NCI-H82 (cell line): ENCODE measurements at regions not wholly inside any gene's neighbourhood (a gene's known extent, or its start where the extent isn't known, plus 50 kb on each side); places are given as distances from the start of the nearest gene placed in this dataset.

Source experiments
- DNase-seq: peaks from one replicate; lab custom pipeline; 2025; lab: John Stamatoyannopoulos, UW

DNA sequence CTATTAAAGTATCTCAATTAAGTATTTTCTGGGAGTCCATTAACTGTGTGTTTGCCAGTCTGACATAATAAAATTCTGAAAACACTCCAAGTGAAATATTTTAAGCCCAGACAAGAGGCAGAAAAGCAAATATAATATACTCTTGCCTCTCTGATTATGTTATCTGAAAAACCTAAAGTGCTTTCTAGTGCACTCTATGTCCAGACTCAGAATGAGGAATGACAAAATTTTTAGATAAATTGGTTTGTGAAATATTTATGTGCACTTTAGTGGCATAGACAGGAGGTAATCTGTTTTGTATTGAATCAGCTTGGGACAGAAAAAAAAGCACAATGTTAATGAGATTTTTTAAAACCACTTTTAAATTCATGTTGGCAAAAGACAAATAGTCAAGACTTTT lies 508.2 kb upstream of the SUCLG2 start:
- DNase-seq: no peak

DNA sequence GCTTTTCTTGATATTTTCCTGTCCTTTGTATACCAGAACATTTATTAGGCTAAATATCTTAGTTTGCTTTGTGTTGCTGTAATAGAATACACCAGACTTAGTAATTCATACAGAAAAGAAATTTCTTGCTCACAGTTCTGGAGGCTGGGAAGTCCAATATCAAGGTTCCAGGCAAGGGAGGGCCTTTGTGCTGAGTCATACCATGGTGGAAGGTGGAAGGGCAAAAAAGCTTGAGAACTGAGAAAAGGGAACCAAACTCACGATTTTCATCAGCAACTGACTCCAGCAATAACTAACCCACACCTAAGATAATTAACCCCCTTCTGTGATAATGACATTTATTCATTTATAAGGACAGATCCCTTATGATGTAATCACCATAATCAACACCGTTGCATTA lies 496.9 kb upstream of the SUCLG2 start:
- DNase-seq: no peak

DNA sequence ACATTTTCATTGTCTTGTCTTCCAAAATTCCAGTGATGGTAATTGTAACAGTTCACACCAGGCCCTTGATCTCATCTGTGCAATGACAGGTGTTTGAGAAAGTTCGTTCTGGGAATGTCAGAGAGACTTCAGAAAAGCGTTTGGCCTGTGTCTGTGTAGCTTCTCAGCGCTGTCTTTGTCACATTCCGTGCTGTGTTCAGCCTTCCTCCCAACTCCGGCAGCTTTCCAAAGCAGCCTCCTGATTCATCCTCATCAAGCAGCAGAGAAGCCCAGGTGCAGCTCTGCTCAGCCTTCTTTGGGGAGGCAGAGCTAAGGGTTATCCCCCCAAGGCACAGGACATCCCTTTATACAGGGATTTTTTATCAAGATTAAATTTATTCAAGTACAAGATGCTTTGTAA lies 494.0 kb upstream of the SUCLG2 start:
- DNase-seq: no peak

DNA sequence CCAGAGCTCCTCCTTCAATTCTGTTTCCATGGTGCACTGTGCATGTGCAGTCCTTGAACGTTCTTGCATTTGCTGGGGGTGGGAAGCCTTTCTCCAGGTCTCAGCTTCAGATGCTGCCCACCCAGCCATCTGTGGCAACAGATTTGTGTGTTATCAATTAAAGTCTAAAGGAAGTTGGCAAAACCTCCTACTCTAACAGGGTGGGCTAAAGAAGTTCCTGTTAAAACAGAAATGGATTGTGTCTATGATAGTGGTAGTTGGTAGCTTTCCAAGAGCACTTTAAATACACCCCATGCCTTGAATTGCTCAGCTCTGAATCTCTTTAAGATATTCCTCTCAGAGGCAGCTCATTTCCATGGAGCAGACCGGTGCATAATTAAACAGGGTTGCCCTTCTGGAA lies 488.0 kb upstream of the SUCLG2 start:
- no peak for DNase-seq

DNA sequence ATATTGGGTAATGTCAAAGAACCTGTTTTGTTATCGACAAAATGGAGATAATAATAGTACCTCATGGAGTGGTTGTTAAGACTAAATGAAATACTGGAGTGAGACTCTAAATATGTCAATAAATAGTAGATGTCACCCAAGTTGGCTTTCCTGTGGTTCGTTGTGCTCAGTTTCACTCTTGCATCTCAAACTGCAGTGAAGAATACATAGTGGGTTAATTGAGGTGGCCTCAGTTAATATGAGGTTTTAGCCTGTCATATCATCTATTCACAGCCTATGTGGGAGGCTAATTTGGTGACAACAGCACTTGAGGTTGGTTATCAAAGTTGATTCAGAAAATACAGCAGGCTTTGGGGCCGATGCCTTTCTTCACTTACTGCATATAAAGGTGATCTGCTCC lies 485.5 kb upstream of the SUCLG2 start:
- DNase-seq: no peak

DNA sequence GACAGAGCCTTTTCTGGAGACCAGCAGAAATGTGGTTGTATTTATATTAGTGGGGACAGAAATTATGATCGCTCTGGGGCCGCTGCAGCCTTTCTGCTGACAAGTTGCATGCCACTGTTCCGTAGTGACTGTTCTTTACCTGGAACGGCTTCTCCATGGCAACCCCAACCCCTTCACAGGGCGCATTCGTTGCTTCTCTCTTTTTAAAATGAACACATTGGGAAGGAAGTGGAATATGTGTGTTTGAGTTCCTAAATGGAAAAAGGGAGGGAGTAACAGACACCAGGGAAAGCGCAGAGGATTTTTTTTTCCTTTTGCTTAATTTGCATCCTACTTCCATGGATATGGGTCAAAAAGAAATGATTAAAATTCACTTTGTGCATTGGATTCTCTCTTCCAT lies 482.0 kb upstream of the SUCLG2 start:
- DNase-seq: no peak

DNA sequence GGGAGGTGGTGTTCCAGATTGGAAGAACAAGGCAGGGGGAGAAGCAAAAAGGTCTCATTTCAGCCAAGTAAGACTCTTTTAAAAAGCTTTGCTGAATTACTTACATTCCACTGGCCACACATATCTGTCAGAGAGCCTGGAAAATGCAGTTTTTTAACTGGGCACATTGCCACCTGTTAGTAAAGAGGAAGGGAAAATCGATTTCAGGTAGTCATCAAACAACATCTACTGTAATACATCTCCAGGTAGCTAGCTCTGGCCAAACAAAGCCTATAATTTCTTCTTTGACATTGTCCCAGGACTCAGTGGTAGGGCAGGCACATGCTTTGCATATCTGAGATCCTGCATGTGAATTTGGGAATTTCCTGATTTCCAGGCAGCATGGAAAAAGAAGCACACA lies 480.7 kb upstream of the SUCLG2 start:
- DNase-seq: no peak

DNA sequence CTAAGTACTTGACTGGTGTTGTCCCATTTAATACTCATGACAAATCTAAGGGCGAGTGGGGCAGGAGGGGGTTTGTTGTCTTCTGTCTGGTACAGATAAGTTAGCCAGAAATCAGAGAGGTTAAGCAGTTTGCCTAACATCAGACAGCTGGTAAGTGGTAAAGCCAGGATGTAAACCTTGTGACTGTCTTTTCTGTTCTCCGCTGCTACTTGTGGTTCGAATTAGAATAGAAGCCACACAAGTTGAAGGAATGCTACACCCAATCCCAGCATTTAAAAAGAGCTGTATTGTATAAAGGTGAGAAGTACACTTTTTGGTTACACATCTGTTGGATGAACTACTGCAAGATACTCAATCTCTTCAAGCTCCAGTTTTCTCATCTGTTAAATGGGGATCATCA lies 474.7 kb upstream of the SUCLG2 start:
- no peak for DNase-seq

DNA sequence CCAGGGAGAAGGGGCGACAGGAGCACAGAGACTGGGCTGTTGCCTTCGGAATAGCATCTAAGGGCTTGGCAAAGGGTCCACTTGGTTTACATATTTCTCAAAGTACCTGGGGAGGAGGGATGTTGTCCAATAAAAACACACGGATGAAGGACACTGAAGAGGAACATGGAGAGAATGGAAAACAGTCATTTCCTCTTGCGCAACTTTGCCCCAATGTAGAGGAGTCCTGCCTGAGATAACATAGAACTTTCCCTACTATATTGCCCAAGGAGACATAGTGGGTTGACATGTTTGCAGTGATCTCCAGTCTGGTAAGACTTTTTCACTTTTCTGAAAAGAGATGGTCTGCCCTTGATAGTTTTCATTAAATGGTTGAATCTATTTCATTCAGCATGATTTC lies 468.8 kb upstream of the SUCLG2 start:
- no peak for DNase-seq

DNA sequence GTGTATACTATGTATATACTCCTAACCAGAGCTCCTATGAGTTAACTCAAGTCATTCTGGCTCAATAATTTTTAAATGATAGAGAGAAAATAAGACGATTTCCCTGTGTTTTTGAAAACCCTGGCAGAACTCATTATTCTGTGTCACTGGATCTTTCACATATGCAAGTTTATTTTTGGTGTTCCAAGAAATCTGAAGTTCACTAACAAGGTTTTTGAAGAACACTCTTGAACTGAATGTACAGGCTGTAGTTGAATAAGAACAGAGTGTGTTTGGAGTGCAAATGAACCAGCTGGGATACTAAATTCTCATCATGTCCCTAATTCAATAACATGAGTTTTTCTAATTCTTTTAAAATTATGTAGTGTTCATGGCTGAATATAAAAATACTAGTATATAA lies 466.9 kb upstream of the SUCLG2 start:
- DNase-seq: no peak

DNA sequence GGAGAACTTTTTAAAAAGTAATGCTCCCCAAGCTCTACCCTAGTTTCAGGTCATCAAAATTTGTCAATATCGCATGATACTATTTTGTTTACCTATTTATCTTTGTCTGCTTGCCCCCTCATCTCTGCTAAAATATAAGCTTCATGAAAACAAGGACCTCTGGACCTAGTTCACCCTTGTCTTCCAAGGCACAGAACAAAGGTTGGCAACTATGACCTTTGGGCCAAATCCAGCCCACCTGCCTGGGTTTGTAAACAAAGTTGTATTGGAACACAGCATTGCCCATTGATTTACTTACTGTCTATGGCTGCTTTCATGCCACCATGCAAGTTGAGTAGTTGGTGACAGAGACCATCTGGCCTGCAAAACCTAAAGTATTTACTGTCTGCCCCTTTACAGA lies 462.2 kb upstream of the SUCLG2 start:
- no peak for DNase-seq

DNA sequence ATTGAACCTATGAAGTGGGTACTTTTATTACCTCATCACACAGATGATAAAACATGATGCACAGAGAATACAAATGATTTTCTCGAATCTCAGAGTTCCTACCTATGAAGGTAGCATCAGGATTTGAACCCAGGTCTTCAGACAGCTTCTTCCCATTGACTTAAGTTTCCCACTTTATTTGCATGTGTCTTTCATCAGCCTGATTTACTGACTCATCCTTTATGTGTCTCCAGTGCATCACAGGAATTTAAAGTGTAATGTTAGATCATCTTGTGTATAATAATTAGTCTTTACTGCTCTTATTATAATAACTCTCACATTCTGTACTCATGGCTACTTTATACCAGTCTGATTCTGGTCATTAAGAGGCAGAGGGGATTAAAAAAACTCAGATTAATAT lies 449.4 kb upstream of the SUCLG2 start:
- DNase-seq: no peak

DNA sequence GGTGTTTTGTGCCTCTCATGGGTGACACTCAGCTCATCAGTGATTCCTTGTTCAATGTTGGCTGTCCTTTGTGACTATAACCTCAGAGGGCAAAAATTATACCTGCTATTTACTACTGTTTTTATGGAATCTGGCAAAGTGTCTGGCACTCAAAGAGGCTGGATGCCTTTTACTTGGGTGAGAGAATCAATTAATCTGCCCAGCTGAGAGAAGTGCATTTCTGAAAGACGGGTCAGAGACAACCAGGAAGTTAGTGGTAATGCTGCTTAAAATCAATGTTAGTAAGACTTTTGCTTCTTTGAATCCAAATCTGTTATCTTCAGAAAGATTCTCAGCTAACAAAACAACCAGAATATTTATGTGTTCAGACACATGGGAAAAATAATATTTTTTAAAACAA lies 436.2 kb upstream of the SUCLG2 start:
- no peak for DNase-seq

DNA sequence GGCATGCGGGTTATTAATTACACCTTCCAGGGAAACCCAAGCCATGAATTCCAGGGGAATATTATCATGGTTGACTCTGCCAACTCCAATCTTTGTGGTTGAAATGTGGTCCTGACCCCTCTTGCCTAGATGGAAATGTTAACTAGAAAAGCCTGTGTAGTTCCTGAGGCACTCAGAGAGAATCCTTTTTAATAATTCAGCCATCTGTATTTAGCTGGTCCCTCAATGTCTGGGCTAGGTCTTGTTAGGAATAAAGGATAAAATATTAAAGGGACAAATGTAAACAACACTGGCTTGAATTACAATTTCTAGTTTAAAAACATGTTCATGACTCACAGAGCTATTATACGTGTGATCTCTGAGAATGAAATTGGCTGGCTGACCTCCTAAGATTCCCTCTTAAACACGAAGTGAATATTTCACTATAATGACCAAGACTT lies 435.2 kb upstream of the SUCLG2 start:
- DNase-seq: no peak

DNA sequence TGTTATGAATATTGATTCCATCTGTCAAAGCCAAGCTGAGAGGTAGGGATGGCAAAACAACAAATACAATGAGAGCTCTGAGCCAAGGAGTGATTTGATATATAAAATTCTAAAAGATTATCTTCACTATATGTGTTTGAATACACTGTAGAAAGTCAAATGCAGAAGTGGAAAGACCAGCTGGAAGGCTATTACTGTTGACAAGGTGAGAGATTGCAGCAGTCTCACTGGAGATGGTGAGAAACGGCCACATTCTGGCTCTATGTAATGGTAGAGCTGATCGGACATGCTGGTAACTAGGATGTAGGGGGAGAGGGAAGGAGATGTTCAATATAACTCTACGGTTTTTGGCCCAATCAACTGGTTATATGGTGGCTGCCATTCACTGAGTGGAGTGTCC lies 434.2 kb upstream of the SUCLG2 start:
- no peak for DNase-seq

DNA sequence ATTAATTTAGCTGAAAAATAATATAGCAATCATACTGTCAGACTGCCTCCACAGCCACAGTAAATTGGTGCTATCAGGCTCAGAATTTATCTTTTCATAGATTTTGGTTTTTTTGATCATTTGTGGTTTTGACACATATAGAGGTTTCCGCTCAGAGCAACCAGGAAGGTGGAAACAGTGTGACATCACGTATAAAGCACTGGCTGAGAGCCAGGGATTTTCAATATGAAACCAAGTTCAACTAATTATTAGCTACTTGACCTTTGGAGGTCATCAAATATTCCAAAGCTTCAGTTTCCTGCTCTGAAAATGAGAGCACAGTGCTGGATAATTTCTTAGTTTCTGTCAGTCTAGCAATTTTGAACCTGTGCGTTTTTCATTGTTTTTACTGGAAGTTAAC lies 433.8 kb upstream of the SUCLG2 start:
- no peak for DNase-seq

DNA sequence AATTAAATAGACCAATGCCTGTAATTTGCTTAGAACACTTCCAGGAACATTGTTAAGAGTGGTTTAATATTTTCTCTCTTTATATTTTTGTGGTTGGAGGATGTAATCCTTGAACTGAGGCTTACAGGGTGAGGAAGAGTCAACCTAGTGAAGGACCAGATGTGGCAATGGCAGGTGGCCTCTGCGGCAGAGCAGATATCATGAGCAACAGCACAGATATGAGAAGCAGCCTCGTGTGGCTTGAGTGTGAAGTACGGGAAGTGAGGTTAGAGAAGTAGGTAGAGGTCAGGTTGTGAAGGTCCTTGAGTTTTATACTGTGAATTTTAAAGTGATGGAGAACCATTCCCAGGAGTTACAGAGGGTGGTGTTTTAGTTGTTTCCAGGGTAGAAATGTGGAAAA lies 417.6 kb upstream of the SUCLG2 start:
- no peak for DNase-seq

DNA sequence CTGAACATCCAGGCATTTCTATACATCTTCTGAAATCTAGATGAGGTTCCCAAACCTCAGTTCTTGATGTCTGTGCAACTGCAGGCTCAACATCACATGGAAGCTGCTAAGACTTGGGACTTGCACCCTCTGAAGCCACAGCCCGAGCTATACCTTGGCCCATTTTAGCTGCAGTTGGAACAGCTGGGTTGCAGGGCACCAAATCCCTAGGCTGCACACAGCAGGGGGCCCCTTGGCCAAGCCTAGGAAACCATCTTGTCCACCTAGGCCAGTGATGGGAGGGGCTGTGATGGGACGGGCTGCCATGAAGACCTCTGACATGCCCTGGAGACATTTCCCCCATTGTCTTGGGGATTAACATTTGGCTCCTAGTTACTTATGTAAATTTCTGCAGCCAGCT lies 415.8 kb upstream of the SUCLG2 start:
- DNase-seq: no peak

DNA sequence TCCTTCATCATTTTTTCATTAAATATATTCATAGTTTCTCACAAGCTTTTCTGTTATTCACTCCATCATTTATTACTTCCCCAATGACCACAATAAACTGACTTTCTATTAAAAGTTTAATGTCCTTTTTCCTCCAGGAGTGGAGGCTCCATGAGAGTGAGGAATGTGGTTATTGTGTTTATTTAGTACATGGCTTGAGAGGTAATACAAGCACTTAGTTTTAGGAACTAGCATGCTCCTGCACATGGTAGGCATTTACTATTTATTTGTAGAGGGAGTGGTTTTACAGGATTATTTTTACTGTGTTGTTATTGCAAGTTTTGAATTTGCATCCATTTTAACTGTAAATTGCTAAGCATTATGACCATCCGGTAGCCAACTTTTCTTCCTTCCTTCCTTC lies 412.9 kb upstream of the SUCLG2 start:
- no peak for DNase-seq

DNA sequence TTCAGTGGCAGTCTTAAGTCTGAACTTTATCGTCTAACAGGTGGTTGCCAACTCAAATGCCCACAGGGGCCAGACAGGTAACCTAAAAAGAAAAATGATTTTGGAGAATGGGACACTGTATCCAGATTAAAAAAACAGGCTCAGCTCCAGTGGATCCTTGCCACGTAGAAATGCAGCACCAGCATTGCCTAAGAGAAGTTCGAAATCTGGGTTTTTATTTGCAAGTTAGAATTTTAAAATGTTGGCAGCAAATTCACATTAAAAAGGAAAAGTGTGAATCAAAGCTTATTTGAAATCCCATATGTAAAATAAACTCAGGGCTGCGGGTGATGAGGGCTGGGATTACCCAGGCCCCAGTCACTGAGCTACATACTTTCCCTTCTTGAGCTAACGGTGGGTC lies 408.5 kb upstream of the SUCLG2 start:
- DNase-seq: no peak

DNA sequence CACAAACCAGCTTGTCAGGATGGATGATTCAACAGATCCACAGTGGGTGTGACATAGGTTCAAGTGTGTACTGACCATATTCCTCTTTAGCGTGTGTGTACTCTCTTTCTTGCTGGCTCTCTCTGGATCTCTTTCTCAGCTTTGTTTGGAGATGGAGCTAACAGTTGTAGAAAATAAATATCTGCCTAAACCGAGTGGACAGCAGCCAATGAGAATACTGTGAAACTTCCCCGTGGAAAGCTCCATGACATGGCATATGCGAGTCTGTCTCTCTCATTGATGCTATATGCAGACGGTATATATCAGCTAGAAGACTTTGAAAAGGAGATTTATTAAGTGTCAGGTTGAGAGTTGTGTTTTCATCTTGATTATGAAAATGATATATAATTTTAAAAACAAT lies 406.5 kb upstream of the SUCLG2 start:
- DNase-seq: no peak

DNA sequence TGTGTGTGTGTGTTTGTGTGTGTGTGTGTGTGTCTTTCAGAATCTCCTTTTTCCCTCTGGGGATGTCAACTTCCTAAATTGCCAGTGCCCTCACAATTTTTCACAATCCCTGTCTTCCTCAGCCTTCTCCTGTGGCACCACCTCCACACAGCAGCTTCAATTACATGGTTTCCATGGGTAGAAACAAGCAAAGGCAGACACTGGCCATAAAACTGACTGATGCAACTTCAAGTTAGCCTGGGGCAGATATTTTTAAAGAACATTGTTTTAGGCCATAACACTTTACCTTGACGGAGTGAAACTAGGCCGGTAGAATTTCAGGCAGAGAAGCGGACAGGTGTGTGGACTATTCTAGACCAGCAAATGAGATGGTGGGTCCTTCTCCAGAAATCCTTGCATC lies 405.8 kb upstream of the SUCLG2 start:
- DNase-seq: no peak

DNA sequence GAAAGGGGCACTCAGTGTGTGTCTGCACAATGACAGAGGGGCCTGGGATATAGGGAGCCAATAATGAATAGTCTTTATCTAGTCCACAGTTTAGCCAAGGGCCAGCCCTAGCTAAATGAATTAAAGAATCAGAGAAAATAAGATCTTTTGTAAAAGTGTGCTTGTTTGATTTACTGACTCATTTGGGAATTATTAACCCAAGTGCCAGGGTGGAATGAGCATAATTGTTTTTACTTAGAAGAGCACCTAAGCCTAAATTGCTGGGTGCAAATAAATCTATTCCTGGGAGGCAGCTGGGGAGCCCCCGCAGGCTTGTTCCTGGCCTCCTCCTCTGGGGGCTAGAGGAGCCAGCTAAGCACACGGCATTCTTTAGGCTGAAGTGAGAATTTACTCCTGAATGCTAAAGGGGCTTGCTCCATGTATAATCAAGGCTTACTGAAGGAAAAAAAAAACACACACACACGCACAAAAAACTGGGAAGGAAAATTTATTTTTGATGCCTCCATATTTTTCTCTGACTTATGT lies 405.3 kb upstream of the SUCLG2 start:
- no peak for DNase-seq

DNA sequence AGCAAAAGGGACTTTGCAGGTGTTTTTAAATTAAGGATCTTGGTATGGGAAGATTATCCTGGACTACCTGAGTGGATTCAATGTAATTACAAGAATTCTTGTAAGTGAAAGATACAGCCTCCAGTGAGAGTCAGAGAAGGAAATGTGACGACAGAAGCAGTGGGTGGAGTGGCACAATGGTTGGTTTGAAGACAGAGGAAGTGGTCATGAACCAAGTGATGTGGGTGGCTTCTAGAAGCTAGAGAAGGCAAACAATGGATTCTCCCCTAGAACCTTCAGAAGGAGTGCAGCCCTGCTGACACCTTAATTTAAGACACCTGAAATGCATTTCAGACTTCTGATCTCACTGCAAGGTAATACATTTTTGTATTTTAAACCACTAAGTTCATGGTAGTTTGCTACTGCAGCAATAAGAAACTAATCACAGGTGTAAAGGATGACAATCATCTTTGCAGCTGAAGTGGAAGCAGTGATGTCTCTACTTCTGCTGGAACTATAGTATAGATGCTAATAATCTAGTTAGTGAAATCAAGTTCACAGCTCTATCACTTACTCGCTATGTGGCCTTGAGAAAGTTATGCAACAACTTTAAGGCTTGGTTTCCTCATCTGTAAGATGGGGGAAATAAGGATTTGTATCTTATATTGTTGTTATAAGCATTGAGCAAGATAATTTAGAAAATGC lies 403.4 kb upstream of the SUCLG2 start:
- no peak for DNase-seq

DNA sequence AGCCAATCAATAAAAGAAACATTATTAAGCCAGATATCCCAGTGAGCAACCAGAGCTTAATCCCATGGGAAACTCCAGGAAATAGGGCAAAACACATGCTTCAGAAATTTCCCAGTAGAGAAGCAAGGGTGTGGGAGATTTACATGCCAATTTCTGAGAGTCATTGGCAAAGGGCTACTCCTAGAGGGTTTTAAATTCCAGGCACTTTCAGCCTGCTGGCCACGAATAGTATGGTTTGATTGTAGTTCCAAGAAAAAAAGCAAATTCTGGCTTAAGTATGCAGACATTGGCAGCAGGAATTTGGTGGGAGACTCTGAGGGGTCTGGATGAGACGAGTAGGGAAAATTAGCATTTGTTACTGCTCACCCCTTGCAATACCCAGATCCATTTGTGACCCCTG lies 402.1 kb upstream of the SUCLG2 start:
- no peak for DNase-seq
